ENCODE measurements at regions not wholly inside any gene's neighbourhood (a gene's known extent, or its start where the extent isn't known, plus 50 kb on each side); places are given as distances from the start of the nearest gene placed in this dataset.

GRCh38 chrX:38881727-38882126 lies 80.5 kb downstream of the MID1IP1 start:
- TF ChIP-seq TAF1 (IDR thresholded peaks at IDR 0.05; ENCODE audit: borderline replicate concordance, low read depth, low read length) (no peak), POLR2A (IDR thresholded peaks at IDR 0.05; ENCODE audit: low read depth, low read length) (no peak)

Data from GM12892 (cell line).